ENCODE measurements at regions not wholly inside any gene's neighbourhood (a gene's known extent, or its start where the extent isn't known, plus 50 kb on each side); places are given as distances from the start of the nearest gene placed in this dataset.

- TF ChIP-seq ETS1 (IDR thresholded peaks at IDR 0.05) = no peak
- TF ChIP-seq CTCF (conservative IDR thresholded peaks at IDR 0.05; ENCODE audit: low read depth in 2 of 2) = no peak
- TF ChIP-seq EZH2 (IDR thresholded peaks at IDR 0.05; ENCODE audit: low read depth, unreplicated experiment) = no peak
- no peak for TF ChIP-seq REST (IDR thresholded peaks at IDR 0.05; ENCODE audit: unreplicated experiment)
- no peak for TF ChIP-seq POLR2AphosphoS5 (IDR thresholded peaks at IDR 0.05; ENCODE audit: low read depth)
- no peak for TF ChIP-seq EZH2phosphoT487 (IDR thresholded peaks at IDR 0.05; ENCODE audit: unreplicated experiment)
Observed at GRCh38 chr1:220426989-220427388, 100.9 kb upstream of the MARK1 start.

All from GM23338 (cell line).